ENCODE measurements at regions not wholly inside any gene's neighbourhood (a gene's known extent, or its start where the extent isn't known, plus 50 kb on each side); places are given as distances from the start of the nearest gene placed in this dataset.
"Not testable (repeated sequence)": the region's sequence is repeated elsewhere in the genome, so short reads cannot be mapped to it uniquely, and the experiment has no call there.

GRCh38 chr14:44385296-44385695 lies 121.8 kb downstream of the FSCB start:
- H3K9me3 Mint-ChIP-seq; H3K4me2 ChIP-seq; H3K4me3 ChIP-seq; H3K79me2 ChIP-seq (replicated peaks; ENCODE audit: insufficient read depth); H3K27ac Mint-ChIP-seq; H3K4me1 Mint-ChIP-seq; H3K27me3 ChIP-seq (ENCODE audit: insufficient read depth); H3K36me3 ChIP-seq (ENCODE audit: insufficient read depth); H3K27ac ChIP-seq (ENCODE audit: low read depth); ATAC-seq; H3K9me2 ChIP-seq (ENCODE audit: insufficient read depth); H3K27me3 Mint-ChIP-seq (ENCODE audit: insufficient read depth, low read depth, poor library complexity); H3F3A ChIP-seq (replicated peaks; ENCODE audit: low read depth); H3K4me1 ChIP-seq (ENCODE audit: insufficient read depth); H4K20me1 ChIP-seq (replicated peaks; ENCODE audit: insufficient read depth); DNase-seq (ENCODE audit: low spot score); H3K36me3 Mint-ChIP-seq (ENCODE audit: low read depth); H3K4me3 Mint-ChIP-seq: not testable (repeated sequence)
- H2AFZ ChIP-seq: peak overlapping the region; percentile 88

GRCh38 chr14:44384601-44385293 lies 122.3 kb downstream of the FSCB start:
- DNase-seq (ENCODE audit: low spot score); H3K27me3 ChIP-seq (ENCODE audit: insufficient read depth); H3K79me2 ChIP-seq (replicated peaks; ENCODE audit: insufficient read depth); H3K4me1 Mint-ChIP-seq; H3K36me3 Mint-ChIP-seq (ENCODE audit: low read depth); H3K27ac Mint-ChIP-seq; H4K20me1 ChIP-seq (replicated peaks; ENCODE audit: insufficient read depth); ATAC-seq; H3K4me3 Mint-ChIP-seq; H3K36me3 ChIP-seq (ENCODE audit: insufficient read depth); H2AFZ ChIP-seq; H3K4me2 ChIP-seq; H3K27ac ChIP-seq (ENCODE audit: low read depth); H3K27me3 Mint-ChIP-seq (ENCODE audit: insufficient read depth, low read depth, poor library complexity); H3K4me1 ChIP-seq (ENCODE audit: insufficient read depth); H3K9me2 ChIP-seq (ENCODE audit: insufficient read depth); H3F3A ChIP-seq (replicated peaks; ENCODE audit: low read depth); H3K4me3 ChIP-seq; H3K9me3 Mint-ChIP-seq: not testable (repeated sequence)

- TF ChIP-seq ZNF331 (CRISPR knock-in tag; IDR thresholded peaks at IDR 0.05; ENCODE audit: low read depth) (no peak), EZH2phosphoT487 (IDR thresholded peaks at IDR 0.05; ENCODE audit: unreplicated experiment) (no peak), CTCF (conservative IDR thresholded peaks at IDR 0.05; ENCODE audit: low read depth in 2 of 2) (no peak), REST (IDR thresholded peaks at IDR 0.05; ENCODE audit: unreplicated experiment) (no peak)
- Histone ChIP-seq H3K27ac (ENCODE audit: low read depth) (no peak overlapping the region), H2AFZ (no peak overlapping the region), H3K27me3 (ENCODE audit: insufficient read depth) (no peaks in the 10 kb centered on the region), H3K9me2 (ENCODE audit: insufficient read depth) (peaks cover 4% of the 10 kb centered on the region; the same call in 1 of the 2 replicates), H3K79me2 (replicated peaks; ENCODE audit: insufficient read depth) (no peaks in the 10 kb centered on the region), H3K4me1 (ENCODE audit: insufficient read depth) (no peaks in the 10 kb centered on the region), H3F3A (replicated peaks; ENCODE audit: low read depth) (no peaks in the 10 kb centered on the region), H3K36me3 (ENCODE audit: insufficient read depth) (no peaks in the 10 kb centered on the region), H4K20me1 (replicated peaks; ENCODE audit: insufficient read depth) (no peaks in the 10 kb centered on the region), H3K4me2 (no peak overlapping the region), H3K4me3 (no peak overlapping the region)
- H3K4me3 Mint-ChIP-seq: no peak overlapping the region
- DNase-seq (ENCODE audit: low spot score): no peak
- no peaks in the 10 kb centered on the region for H3K27me3 Mint-ChIP-seq (ENCODE audit: insufficient read depth, low read depth, poor library complexity)
- no peaks in the 10 kb centered on the region for H3K36me3 Mint-ChIP-seq (ENCODE audit: low read depth)
- H3K9me3 Mint-ChIP-seq: peaks cover 7% of the 10 kb centered on the region; the same call in 2 of the 3 replicates
- no peak for ATAC-seq
- no peaks in the 10 kb centered on the region for H3K4me1 Mint-ChIP-seq
- H3K27ac Mint-ChIP-seq: no peak overlapping the region
Observed at GRCh38 chr14:44384093-44384492, 123.0 kb downstream of the FSCB start.

Data from GM23338 (cell line).